NCI-H2196 (cell line): ENCODE measurements at regions not wholly inside any gene's neighbourhood (a gene's known extent, or its start where the extent isn't known, plus 50 kb on each side); places are given as distances from the start of the nearest gene placed in this dataset.
"Not testable (repeated sequence)": the region's sequence is repeated elsewhere in the genome, so short reads cannot be mapped to it uniquely, and the experiment has no call there.

Experiments
- DNase-seq: peaks from one replicate; lab custom pipeline; 2025; ENCODE audit not compliant: unreplicated experiment; lab: John Stamatoyannopoulos, UW

DNA sequence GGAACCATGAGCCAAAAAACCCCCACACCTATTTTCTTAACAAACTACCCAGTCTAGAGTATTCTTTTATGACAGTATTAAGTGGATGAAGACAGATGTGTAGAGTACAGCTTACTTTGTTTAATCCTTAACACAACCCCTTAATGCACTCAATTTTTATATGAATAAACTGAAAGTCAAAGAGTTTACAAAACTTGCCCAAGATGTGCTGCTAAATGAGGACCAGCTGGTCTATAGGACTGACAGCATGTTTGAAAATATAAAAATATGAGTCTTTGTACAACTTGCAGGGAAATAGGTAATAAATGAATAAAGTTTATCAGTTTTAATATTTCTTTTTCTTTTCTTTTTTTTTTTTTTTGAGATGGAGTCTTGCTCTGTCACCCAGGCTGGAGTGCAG is 102.3 kb downstream of the ZFY start:
- DNase-seq = no peak

GRCh38 chrY:3040415-3040814 is 105.2 kb downstream of the ZFY start:
- DNase-seq = no peak

GRCh38 chrY:3041985-3042384 is 106.8 kb downstream of the ZFY start:
- no peak for DNase-seq

DNA sequence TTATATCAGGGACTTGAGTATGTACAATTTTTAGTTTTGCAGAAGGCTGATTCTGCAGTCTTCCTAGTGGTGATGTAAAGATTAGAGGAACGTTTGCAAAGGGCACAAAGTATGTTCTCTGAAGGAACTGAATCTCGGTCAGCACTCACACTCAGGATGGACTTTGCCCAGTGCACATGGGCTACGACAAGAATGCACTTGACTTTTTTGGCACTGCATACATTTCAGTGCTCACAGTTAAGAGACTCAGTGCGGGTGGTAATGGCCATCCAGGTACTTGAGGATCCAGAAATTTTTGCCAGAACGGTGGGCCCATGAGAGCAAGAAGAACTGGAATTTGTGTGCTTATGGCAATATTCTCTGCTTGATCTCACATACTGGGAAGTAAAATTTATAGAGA is 107.7 kb downstream of the ZFY start:
- DNase-seq = no peak

DNA sequence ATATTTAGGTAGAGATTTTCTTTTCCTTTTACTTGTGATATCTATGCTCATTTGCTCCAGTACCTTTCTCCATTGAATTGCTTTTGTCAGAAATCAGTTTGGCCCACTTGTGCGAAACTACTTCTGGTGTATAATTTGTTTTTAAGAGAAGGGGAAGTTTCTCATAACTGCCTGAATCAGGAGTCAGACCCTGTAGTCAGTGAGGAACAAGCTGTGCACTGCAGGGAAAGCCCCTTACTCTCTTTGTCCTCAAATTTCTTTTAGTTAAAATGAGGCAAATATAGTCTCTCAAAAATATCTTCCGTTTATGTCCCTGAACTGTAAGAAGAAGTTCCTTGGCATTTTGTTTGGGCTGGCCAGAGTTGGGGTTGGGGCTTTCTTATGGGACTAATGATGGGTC is 109.9 kb downstream of the ZFY start:
- no peak for DNase-seq

DNA sequence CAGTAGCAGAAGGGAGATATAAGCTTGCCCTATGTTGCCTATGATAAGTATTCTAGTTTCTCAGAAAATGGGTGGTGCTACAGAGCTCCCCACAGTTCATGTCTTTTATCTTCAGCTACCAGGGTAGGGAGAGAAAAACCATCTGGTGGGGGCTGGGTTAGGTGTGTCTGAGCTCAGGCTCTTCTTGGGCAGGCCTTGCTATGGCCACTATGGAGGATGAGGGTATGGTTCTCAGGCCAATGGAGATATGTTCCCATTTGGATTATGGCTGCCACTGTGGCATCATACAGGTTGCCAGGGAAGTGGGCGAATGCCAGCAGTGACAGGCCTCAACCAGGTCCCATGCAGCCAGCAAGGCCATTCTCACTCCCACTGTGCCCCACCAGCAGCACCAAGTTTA is 120.3 kb downstream of the ZFY start:
- DNase-seq = not testable (repeated sequence)

GRCh38 chrY:3058342-3058741 is 123.2 kb downstream of the ZFY start:
- not testable (repeated sequence) for DNase-seq

DNA sequence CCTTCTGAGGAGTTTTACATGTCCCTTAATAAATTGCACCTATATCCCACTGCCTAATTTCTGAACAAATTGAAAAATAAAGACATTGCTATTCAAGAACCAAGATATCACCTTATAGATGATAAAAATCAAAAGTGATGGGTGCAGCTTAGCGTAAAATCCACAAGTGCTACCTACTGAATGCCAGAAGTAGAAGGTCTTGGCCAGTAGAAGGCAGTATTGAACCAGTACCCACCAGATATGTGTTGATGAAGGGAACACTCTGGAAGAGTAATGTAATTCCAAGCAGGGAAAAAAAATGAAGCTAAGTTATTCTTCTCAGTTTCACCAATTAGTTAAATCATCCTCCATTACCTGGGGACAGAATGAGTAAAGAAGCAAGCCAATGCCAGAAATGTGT is 125.5 kb downstream of the ZFY start:
- DNase-seq = not testable (repeated sequence)

DNA sequence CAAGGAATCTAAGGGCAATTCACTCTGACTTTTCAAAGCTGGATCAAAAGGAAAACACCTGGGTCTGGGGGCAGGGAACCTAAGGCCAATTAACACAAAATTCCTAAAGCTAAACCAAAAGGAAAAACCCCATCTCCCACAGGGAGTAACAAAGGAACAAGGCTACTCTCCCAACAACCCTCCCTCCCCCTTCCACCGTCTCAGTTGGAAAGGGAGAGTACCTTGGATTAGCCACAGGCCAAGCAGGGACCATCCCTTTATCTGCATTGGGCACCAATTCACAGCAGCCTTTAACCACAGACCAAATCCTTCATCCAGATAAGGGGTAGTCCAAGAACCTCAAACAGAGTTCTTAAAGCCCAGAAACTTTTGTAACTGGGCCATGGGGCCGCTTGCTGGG is 153.0 kb downstream of the ZFY start:
- DNase-seq = not testable (repeated sequence)

DNA sequence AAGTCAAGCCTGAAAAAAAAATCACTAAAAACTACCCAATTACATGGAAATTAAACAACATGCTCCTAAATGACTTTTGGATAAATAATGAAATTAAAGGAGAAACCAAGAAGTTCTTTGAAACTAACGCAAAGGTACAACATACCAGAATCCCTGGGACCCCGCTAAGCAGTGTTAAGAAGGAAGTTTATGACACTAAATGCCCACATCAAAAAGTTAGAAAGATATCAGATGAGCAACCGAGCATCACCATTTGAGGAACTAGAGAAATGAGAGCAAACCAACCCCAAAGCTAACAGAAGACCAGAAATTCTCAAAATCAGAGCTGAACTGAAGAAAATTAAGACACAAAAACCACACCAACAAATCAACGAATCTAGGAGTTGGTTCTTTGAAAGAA is 173.5 kb downstream of the ZFY start:
- DNase-seq = not testable (repeated sequence)

DNA sequence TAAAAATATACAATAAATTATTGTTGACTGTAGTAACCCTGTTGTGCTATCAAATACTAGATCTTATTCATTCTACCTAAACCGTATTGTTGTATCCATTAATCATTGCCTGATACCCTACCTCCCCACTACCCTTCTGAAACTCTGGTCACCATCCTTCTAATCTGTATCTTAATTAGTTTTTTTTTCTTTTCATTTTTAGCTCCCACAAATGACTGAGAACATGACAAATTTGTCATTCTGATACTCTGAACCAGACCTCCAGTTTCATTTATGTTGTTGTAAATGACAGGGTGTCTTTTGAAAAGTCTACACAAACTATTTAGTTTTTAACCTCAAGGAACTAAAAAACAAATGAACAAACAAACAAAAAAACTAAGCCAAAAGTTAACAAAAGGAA is 185.1 kb downstream of the ZFY start:
- DNase-seq = not testable (repeated sequence)

GRCh38 chrY:3120716-3121115 is 185.5 kb downstream of the ZFY start:
- not testable (repeated sequence) for DNase-seq

GRCh38 chrY:3123482-3123881 is 188.3 kb downstream of the ZFY start:
- not testable (repeated sequence) for DNase-seq

GRCh38 chrY:3171074-3171473 is 235.9 kb downstream of the ZFY start:
- not testable (repeated sequence) for DNase-seq

DNA sequence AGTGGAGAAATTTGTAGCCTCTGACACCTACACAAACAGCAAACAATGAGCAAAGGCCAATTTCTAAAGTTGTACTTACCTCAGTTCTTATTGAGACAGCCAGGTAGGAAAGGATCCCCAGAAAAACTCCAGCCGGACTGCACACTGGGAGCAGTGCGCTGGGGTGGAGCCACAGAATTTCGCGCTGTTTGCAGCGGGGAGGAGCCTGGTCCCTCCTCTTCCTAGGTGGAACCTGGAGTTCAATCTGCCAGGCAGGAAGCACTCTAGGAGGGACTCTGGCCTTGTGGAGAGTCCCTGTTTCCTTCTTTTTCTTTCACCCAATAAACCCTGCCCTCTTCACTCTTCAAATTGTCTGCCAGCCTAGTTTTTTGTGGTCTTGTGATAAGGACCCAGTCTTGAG is 259.9 kb downstream of the ZFY start:
- DNase-seq = not testable (repeated sequence)

GRCh38 chrY:3202287-3202686 is 267.1 kb downstream of the ZFY start:
- DNase-seq = not testable (repeated sequence)

- DNase-seq = not testable (repeated sequence)
Observed at GRCh38 chrY:3206733-3207132, 271.6 kb downstream of the ZFY start.

GRCh38 chrY:3213183-3213582 is 278.0 kb downstream of the ZFY start:
- not testable (repeated sequence) for DNase-seq

DNA sequence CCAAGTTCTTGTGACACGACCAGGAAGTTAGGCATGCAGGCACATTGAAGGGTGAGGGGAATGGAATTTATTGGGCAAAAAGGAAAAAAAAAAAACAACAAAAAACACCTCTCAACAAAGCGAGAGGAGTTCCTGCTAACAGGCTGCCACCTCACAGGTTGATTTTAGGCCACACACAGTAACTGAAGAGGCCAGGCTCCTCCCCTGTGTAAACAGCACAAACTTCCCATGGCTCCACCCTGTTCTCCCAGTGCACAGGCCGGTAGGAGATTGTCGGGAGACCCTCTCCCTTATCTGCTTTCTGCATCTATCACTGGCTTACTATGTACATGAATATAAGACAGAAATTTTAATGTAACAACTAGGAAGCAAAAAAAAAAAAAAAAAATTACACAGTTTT is 283.0 kb downstream of the ZFY start:
- not testable (repeated sequence) for DNase-seq

- DNase-seq = not testable (repeated sequence)
Observed at GRCh38 chrY:3218559-3218958, 283.4 kb downstream of the ZFY start.

GRCh38 chrY:3262911-3263310 is 316.0 kb upstream of the TGIF2LY start:
- DNase-seq = not testable (repeated sequence)

DNA sequence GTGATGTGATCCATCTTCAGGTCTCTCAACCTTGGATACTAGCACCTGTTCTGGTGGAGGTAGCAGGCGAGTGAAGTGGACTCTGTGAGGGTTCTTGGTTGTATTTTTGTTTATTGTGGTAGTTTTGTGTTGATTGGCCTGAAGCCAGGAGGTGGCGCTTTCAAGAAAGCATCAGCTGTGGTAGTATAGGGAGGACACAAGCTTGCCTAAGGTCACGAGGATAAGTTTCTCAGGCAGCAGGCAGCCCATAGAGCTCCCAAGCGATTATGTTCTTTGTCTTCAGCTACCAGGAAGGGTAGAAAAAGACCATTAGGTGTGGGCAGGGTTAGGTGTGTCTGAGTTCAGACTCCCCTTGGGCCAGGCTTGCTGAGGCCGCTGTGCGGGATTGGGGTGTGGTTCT is 290.8 kb upstream of the TGIF2LY start:
- DNase-seq = not testable (repeated sequence)

GRCh38 chrY:3297235-3297634 is 281.6 kb upstream of the TGIF2LY start:
- DNase-seq = not testable (repeated sequence)

GRCh38 chrY:3319988-3320387 is 258.9 kb upstream of the TGIF2LY start:
- DNase-seq = not testable (repeated sequence)
